Ascending aorta (tissue), 2 donors: ENCODE measurements at regions not wholly inside any gene's neighbourhood (a gene's known extent, or its start where the extent isn't known, plus 50 kb on each side); places are given as distances from the start of the nearest gene placed in this dataset.

ENCODE experiments used
- DNase-seq, 2 donors: peaks; one replicate each; pipeline ENCODE4 v3.0.0-alpha.2; 2019; ENCODE audit warnings: low spot score in 2 of 2
- H3K27ac ChIP-seq, 2 donors: fragments of 200-600 bp; sonication (generic); one replicate each; pipeline ENCODE4 v1.5.1; 2016 to 2017; ENCODE audit warnings: mild to moderate bottlenecking in 1 of 2
- H3K27me3 ChIP-seq: fragments of 200-600 bp; sonication (generic); one replicate; pipeline ENCODE4 v1.5.1; 2017
- H3K36me3 ChIP-seq, 2 donors: fragments of 200-600 bp; sonication (generic); one replicate each; pipeline ENCODE4 v1.5.1; 2016
- H3K4me1 ChIP-seq, 2 donors: fragments of 200-600 bp; sonication (generic); one replicate each; pipeline ENCODE4 v1.5.1; 2016 to 2017; ENCODE audit warnings: mild to moderate bottlenecking in 1 of 2
- H3K4me3 ChIP-seq, 2 donors: fragments of 200-600 bp; sonication (generic); one replicate each; pipeline ENCODE4 v1.5.1; 2016 to 2017; ENCODE audit warnings: mild to moderate bottlenecking in 1 of 2
- H3K9me3 ChIP-seq, 2 donors: fragments of 200-600 bp; sonication (generic); one replicate each; pipeline ENCODE4 v1.5.1; 2016
- intact Hi-C: fragments of 100-400 bp; cut with DNase I; formaldehyde crosslinking; loops from one replicate; pipeline ENCODE4 v1.15.1; 2023
- TF ChIP-seq, protein P1 (sequence below), 3 experiments: fragments of 200-600 bp in 2 of 3; fragments of 450-650 bp in 1 of 3; sonication (generic) in 2 of 3; IDR thresholded peaks; one replicate each; pipeline ENCODE4 v1.5.1; 2016 to 2019; ENCODE audit warnings: antibody characterized with exemption in 3 of 3, mild to moderate bottlenecking in 1 of 3, moderate library complexity in 1 of 3

DNA sequence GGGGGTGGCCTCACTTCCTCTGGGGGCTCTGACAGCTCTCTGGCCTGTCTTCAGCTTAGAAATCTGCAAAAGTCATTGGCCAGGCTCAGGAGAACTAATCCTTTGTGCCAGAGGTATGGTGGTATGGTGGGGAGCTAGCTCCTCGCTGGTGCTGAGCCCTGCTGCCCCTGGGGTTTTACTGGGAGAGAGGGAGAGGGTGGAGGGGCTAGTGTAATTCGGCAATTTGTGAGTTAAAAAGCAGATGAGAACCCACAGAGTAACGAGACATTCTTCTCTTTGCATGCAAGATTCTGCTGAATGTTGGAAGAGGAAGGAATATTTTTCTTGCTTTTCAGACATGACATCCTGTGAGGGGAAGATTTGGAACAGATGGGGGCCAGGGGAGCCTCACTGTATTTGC is 65.5 kb upstream of the SPRY4 start:
- TF ChIP-seq, protein P1, sequence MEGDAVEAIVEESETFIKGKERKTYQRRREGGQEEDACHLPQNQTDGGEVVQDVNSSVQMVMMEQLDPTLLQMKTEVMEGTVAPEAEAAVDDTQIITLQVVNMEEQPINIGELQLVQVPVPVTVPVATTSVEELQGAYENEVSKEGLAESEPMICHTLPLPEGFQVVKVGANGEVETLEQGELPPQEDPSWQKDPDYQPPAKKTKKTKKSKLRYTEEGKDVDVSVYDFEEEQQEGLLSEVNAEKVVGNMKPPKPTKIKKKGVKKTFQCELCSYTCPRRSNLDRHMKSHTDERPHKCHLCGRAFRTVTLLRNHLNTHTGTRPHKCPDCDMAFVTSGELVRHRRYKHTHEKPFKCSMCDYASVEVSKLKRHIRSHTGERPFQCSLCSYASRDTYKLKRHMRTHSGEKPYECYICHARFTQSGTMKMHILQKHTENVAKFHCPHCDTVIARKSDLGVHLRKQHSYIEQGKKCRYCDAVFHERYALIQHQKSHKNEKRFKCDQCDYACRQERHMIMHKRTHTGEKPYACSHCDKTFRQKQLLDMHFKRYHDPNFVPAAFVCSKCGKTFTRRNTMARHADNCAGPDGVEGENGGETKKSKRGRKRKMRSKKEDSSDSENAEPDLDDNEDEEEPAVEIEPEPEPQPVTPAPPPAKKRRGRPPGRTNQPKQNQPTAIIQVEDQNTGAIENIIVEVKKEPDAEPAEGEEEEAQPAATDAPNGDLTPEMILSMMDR (IDR thresholded peaks at IDR 0.05): no peak

DNA sequence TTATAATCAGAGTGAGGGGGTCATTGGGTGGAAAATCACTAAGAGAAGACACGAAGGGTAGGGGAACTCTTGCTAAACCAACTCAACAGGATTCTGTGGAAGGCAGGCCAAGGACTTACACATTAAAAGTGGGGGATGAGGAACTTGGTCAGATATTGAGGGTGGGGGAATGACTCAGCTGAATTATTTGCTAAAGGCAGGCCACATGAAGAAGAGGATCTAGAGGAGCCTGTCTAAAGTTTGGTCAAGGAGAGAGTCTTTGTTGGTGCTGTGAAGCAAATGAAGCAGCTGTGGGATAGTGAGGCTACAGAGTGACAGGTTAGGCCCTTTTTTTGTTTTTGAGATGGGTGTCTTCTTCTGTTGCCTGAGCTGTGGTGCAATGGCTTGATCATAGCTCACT is 63.9 kb upstream of the SPRY4 start:
- no peaks in the 10 kb centered on the region for H3K27me3 ChIP-seq
- no peaks in the 10 kb centered on the region for H3K36me3 ChIP-seq
- TF ChIP-seq, protein P1 (IDR thresholded peaks at IDR 0.05): no peak
- no peak overlapping the region for H3K27ac ChIP-seq
- no peak for DNase-seq
- no peaks in the 10 kb centered on the region for H3K9me3 ChIP-seq
- intact Hi-C loops: no loop called here
- no peak overlapping the region for H3K4me3 ChIP-seq
- peaks cover 0 to 6% of the 10 kb centered on the region in 2 donors for H3K4me1 ChIP-seq

More for the DNA sequence above, 65.5 kb upstream of the SPRY4 start:
- H3K4me3 ChIP-seq: no peak overlapping the region
- intact Hi-C loops: no loop called here
- no peaks in the 10 kb centered on the region for H3K9me3 ChIP-seq
- H3K36me3 ChIP-seq: no peaks in the 10 kb centered on the region
- no peak for DNase-seq
- H3K27me3 ChIP-seq: no peaks in the 10 kb centered on the region
- H3K27ac ChIP-seq: no peak overlapping the region
- peaks cover 0 to 6% of the 10 kb centered on the region in 2 donors for H3K4me1 ChIP-seq

DNA sequence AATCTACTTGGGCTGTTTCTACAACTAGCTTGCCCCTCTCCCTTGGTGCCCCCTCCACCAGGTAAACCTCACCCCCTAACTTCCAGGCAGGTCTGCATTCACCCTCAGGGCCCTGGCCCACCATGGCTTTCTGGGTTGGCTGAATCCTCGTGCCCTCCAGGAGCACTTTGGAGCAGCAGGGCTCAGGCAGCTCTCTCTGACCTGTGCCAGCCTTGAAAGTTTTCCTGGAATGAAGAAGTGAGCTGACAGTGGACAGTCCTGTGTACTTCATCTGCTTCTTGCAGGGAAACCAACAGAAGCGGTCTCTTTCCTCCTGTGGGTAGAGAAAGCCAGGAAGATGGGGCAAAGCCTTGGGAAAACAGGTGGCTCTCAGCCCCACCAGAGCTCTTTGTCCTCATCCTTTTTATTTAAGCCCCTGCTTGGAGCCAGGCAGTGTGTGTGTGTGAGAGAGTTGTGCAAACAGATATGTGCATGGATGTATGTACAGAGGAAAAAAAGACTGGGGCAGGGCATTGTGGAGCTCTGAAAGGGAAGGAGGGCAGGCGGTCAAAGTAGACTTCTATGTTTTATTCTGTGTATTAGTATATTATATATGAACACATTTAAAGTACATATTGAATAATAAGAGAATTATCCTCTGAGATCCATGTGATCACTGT is 62.3 kb upstream of the SPRY4 start:
- Histone ChIP-seq H3K4me1 (peaks cover 0 to 6% of the 10 kb centered on the region in 2 donors), H3K27me3 (no peaks in the 10 kb centered on the region), H3K9me3 (no peaks in the 10 kb centered on the region), H3K36me3 (no peaks in the 10 kb centered on the region), H3K4me3 (no peak overlapping the region), H3K27ac (no peak overlapping the region)
- intact Hi-C loops: no loop called here
- DNase-seq: no peak
- TF ChIP-seq, protein P1 (IDR thresholded peaks at IDR 0.05): no peak

DNA sequence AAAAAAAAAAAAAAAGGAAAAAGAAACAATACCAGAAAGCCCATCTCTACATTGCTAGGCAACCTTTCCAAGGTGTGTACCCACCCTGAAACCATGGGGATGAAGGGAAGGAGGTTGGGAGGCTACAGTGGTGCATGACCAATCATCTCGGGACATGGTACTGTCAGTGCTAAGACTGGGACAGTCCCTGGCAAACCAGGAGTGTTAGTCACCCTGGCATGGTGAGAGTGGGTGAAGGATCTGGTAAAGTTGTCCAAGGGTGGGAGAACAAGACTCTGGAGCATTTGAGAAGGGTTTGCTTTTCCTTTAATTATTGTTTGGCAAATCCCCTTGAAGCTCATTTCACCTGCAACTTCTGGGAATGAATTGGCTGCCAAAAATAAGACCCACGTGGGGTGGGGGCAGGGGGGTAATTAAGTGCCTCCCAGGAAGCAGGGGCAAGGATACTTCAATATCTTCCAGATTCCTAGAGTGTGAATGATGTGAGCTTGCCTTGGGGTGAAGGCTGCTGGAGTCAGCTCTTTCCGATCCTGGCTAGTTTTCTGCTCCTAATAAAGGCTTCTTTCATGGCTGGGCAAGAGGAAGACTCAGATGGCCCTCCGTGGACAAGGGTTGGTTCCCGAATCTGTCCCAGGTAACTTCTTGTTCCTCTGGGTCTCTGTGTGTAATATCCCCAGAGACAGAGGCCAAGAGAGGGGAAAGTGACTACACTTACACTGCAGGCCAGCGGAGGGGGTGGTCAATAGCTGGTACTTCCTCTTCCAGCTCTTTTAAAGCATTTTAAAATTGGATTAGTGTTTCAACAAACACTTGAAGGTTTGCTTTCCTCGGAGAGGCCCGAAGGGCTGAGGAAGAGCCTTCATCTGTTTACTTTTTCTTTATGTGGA is 61.6 kb upstream of the SPRY4 start:
- Histone ChIP-seq H3K27ac (no peak overlapping the region), H3K27me3 (no peaks in the 10 kb centered on the region), H3K4me3 (no peak overlapping the region), H3K9me3 (no peaks in the 10 kb centered on the region), H3K4me1 (peaks cover 0 to 6% of the 10 kb centered on the region in 2 donors), H3K36me3 (no peaks in the 10 kb centered on the region)
- intact Hi-C loops: no loop called here
- DNase-seq: no peak
- TF ChIP-seq, protein P1 (IDR thresholded peaks at IDR 0.05): no peak

DNA sequence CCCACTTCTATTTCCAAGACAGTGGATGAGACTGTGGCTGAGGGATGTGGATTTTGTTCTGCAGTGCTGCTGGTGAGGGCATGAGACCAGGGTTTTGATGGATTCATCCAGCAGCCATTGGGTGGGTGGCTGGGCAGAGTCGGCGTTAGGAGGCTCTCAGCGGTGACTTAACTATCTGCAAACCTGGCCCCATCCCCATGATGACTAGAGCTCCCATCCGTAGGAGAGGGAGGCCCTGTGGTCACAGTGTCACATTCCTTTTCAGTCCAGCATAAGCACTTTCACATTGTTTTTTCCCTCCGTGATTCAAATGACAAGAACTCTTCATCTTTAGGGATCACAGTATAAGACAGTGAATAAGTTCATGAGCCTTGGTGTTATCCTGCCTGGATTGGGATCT is 60.4 kb upstream of the SPRY4 start:
- intact Hi-C loops: no loop called here

More for the DNA sequence above, 60.4 kb upstream of the SPRY4 start:
- no peaks in the 10 kb centered on the region for H3K27me3 ChIP-seq
- no peak overlapping the region for H3K27ac ChIP-seq
- peaks cover 0 to 5% of the 10 kb centered on the region in 2 donors for H3K4me1 ChIP-seq
- no peaks in the 10 kb centered on the region for H3K36me3 ChIP-seq
- H3K4me3 ChIP-seq: no peak overlapping the region
- no peaks in the 10 kb centered on the region for H3K9me3 ChIP-seq
- DNase-seq: no peak
- TF ChIP-seq, protein P1 (IDR thresholded peaks at IDR 0.05): no peak
